Ovary (tissue), 7 donors: ENCODE measurements at regions not wholly inside any gene's neighbourhood (a gene's known extent, or its start where the extent isn't known, plus 50 kb on each side); places are given as distances from the start of the nearest gene placed in this dataset.

Experiments
- DNase-seq, 5 donors: peaks; one replicate each; pipeline ENCODE4 v3.0.0-alpha.2; 2019 to 2020
- H3K27ac ChIP-seq, 2 donors: fragments of 200-600 bp; one replicate each; pipeline versions ENCODE4 v1.5.1 to v1.8.0; 2019 to 2022
- H3K27me3 ChIP-seq: fragments of 200-600 bp; one replicate; pipeline ENCODE4 v1.8.0; 2022
- H3K36me3 ChIP-seq: fragments of 200-600 bp; sonication (generic); one replicate; pipeline ENCODE4 v1.5.1; 2019
- H3K4me1 ChIP-seq: one replicate; pipeline ENCODE4 v1.8.1; 2013; ENCODE audit warnings: mild to moderate bottlenecking, moderate library complexity; ENCODE audit not compliant: insufficient read depth
- H3K4me3 ChIP-seq: fragments of 200-600 bp; sonication (generic); one replicate; pipeline ENCODE4 v1.5.1; 2017
- H3K9me3 ChIP-seq, 2 donors: fragments of 200-600 bp in 1 of 2; sonication (generic) in 1 of 2; one replicate each; pipeline versions ENCODE4 v1.5.1 to v1.8.1; 2013 to 2019; ENCODE audit warnings: mild to moderate bottlenecking in 1 of 2, moderate library complexity in 1 of 2
- EP300 ChIP-seq: sonication (generic); formaldehyde crosslinking; IDR thresholded peaks from one replicate; pipeline ENCODE4 v1.6.1; 2017; ENCODE audit warnings: antibody characterized with exemption
- POLR2A ChIP-seq: fragments of 450-650 bp; IDR thresholded peaks from one replicate; pipeline ENCODE4 v1.6.1; 2017; ENCODE audit warnings: antibody characterized with exemption, mild to moderate bottlenecking, moderate library complexity
- WGBS, 3 donors: extraction: QIAGEN DNeasy Blood & Tissue Kit in 1 of 3; methylation state at CpG; one replicate each; pipeline versions ENCODE4 v1.1.5 to v1.1.7; 2013 to 2017; 5-methylcytosine and 5-hydroxymethylcytosine counted together
- intact Hi-C, 4 donors: fragments of 100-400 bp; cut with DNase I; formaldehyde crosslinking; loops; one replicate each; pipeline versions ENCODE4 v1.11.0 to v1.15.1; 2022 to 2023
- TF ChIP-seq, protein P1 (sequence below), 3 donors: fragments of 450-650 bp in 2 of 3; fragments of 200-600 bp in 1 of 3; IDR thresholded peaks; one replicate each; pipeline versions ENCODE4 v1.5.1 to v1.8.0; 2016 to 2022; ENCODE audit warnings: antibody characterized with exemption in 3 of 3, mild to moderate bottlenecking in 1 of 3
- donor health status: DM: no; HTN: no; CAD: no; lungs with moderate emphysema.
- donor health status: DM: no; HTN: no; CAD: no.
- donor health status: Bipolar disorder and iron deficiency.
- donor health status: DM: no; HTN: no; CAD: no.
- donor health status: DM: yes; HTN: yes; CAD: no.

DNA sequence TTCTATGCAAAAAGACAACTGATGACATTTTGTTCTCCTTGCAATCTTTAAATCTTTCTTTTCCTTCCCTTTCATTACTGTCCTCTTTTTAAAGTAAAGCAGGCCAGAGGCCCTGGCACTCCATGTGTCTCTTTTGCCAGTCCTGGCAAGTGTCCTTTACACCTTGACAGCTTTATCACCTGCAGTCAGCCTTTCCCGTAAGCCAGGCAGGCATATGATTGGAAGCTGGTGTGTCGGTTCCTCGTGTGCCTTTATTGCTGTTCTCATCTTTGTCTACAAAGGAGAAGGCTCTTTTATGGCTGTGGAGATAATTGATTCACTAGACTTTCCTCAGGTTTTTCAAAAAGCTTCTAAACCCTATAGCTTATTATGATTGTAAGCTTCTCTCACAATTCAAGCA is 162.3 kb upstream of the FBXL4 start:
- no peak for DNase-seq
- no peaks in the 10 kb centered on the region for H3K9me3 ChIP-seq
- 9 to 14% (median 10%) methylated on average over 3 of the region's 3 CpGs for WGBS, 3 donors
- no peak overlapping the region for H3K27ac ChIP-seq
- no peaks in the 10 kb centered on the region for H3K4me1 ChIP-seq
- intact Hi-C loops: no loop called here
- TF ChIP-seq, protein P1, sequence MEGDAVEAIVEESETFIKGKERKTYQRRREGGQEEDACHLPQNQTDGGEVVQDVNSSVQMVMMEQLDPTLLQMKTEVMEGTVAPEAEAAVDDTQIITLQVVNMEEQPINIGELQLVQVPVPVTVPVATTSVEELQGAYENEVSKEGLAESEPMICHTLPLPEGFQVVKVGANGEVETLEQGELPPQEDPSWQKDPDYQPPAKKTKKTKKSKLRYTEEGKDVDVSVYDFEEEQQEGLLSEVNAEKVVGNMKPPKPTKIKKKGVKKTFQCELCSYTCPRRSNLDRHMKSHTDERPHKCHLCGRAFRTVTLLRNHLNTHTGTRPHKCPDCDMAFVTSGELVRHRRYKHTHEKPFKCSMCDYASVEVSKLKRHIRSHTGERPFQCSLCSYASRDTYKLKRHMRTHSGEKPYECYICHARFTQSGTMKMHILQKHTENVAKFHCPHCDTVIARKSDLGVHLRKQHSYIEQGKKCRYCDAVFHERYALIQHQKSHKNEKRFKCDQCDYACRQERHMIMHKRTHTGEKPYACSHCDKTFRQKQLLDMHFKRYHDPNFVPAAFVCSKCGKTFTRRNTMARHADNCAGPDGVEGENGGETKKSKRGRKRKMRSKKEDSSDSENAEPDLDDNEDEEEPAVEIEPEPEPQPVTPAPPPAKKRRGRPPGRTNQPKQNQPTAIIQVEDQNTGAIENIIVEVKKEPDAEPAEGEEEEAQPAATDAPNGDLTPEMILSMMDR (IDR thresholded peaks at IDR 0.05): no peak
- TF ChIP-seq EP300: no peak
- no peak for TF ChIP-seq POLR2A
- H3K27me3 ChIP-seq: no peaks in the 10 kb centered on the region
- H3K36me3 ChIP-seq: no peaks in the 10 kb centered on the region
- H3K4me3 ChIP-seq: no peak overlapping the region

DNA sequence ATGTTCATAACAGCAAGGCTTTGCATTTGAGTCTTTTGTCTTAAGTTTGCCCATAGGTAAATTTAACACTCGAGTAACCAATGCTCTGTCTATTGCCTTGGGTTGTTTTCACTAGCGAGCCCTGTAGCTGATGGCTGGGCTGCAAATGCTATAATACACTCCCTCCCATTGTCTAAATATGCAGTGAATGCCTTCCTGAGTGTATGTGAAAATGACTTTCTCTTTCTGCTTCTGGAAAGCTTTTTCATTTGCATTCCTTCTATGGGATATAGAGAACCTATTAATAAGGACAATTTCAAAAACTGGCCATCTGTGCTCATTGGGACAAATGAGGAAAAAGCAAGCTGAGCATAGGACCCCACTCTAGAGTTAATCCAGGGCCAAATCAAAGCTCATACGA is 156.5 kb upstream of the FBXL4 start:
- H3K4me3 ChIP-seq: no peak overlapping the region
- no peak for DNase-seq
- no peak for TF ChIP-seq EP300
- intact Hi-C loops: no loop called here
- no peaks in the 10 kb centered on the region for H3K36me3 ChIP-seq
- 66 to 73% (median 71%) methylated on average over 3 of the region's 3 CpGs for WGBS, 3 donors
- H3K9me3 ChIP-seq: no peaks in the 10 kb centered on the region
- H3K27ac ChIP-seq: no peak overlapping the region
- no peaks in the 10 kb centered on the region for H3K4me1 ChIP-seq
- H3K27me3 ChIP-seq: no peaks in the 10 kb centered on the region

DNA sequence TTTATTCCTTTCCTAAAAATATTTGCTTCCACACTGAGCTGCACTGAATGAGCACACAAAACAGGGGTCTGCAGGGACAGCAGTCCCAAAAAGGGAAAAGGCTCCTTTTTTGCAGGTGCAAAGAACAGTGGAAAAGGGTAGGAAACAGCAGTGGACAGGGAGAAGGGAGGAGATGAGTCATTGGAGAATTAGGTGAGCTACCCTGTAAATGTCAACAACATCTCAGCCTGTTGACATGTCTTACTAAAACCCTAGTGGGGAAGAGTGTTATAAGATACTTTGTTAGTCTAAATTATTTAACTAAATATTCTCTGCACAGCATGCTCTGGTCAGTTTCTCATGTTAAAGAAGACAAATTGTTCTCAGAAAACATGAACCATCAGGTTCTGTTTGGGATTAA is 151.5 kb upstream of the FBXL4 start:
- Histone ChIP-seq H3K4me1 (no peaks in the 10 kb centered on the region), H3K9me3 (no peaks in the 10 kb centered on the region), H3K27ac (no peak overlapping the region), H3K4me3 (no peak overlapping the region), H3K36me3 (no peaks in the 10 kb centered on the region), H3K27me3 (no peaks in the 10 kb centered on the region)
- TF ChIP-seq, protein P1 (IDR thresholded peaks at IDR 0.05): no peak
- no peak for TF ChIP-seq POLR2A
- TF ChIP-seq EP300: no peak
- intact Hi-C loops: no loop called here
- no peak for DNase-seq

DNA sequence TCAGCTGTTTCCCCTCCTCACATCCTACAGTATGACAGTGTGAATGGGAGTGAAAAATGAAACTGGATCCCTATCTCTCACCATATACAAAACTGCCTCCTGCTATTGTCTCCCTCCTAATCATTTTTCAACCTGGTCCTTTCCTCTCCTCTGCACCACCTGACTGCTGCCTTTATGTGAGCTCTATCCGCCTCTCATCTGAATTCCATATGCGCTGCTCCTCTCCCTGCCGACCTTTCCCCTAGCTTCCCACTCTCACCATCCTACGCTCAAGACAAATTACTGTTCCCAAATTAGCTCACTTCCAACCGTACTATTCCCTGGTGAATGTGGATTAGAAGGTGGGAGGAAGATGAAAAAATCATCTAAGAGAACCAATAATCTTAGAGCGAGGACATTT is 148.4 kb upstream of the FBXL4 start:
- TF ChIP-seq EP300 (no peak), POLR2A (no peak)
- TF ChIP-seq, protein P1 (IDR thresholded peaks at IDR 0.05): no peak
- H3K27ac ChIP-seq: no peak overlapping the region
- H3K27me3 ChIP-seq: no peaks in the 10 kb centered on the region
- DNase-seq: no peak
- no peak overlapping the region for H3K4me3 ChIP-seq
- no peaks in the 10 kb centered on the region for H3K4me1 ChIP-seq
- intact Hi-C loops: no loop called here
- WGBS, 3 donors: 60 to 78% (median 66%) methylated on average over 6 of the region's 6 CpGs
- H3K9me3 ChIP-seq: no peaks in the 10 kb centered on the region
- H3K36me3 ChIP-seq: no peaks in the 10 kb centered on the region

DNA sequence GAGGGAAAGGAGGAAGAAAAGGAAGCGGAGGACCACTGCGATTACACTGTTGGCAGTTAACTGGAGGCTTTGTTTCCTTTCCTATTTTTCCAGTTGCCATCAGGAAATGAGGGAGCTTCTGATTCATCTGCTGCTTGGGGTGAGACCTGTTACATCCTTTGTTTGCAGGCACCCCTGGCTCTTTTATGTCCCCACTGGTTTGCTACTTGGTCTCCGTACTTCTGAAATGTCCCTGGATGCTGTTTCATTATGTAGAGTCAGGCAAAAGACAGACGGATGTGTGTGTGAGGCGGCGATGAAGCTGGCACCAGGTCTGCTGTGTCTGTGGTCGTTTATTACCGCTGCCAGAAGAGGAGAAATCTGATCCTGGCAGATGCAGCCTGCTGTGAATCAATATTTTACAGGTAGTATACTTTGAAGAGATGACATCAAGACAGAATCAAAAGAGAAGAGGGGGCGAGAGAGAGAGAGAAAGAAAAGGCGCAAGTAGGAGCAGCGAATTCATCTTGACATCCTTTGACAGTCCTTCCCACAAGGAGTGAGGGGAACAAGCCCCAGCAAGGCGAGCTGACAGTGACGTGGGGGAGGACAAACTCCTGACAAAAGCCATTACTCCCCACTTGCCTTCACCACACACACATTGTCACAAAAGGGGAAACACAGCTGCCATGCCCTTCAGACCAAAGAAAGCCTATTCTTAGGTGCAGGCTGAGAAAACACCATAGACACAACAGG is 145.9 kb upstream of the FBXL4 start:
- DNase-seq: no peak
- TF ChIP-seq EP300 (no peak), POLR2A (no peak)
- TF ChIP-seq, protein P1 (IDR thresholded peaks at IDR 0.05): no peak
- 49 to 58% (median 55%) methylated on average over 13 of the region's 13 CpGs for WGBS, 3 donors

More for the DNA sequence above, 145.9 kb upstream of the FBXL4 start:
- intact Hi-C loops: no loop called here
- H3K27me3 ChIP-seq: no peaks in the 10 kb centered on the region
- no peaks in the 10 kb centered on the region for H3K9me3 ChIP-seq
- no peaks in the 10 kb centered on the region for H3K4me1 ChIP-seq
- no peak overlapping the region for H3K4me3 ChIP-seq
- no peak overlapping the region for H3K27ac ChIP-seq
- no peaks in the 10 kb centered on the region for H3K36me3 ChIP-seq
